Mesendoderm (in vitro differentiated cells): ENCODE measurements at regions not wholly inside any gene's neighbourhood (a gene's known extent, or its start where the extent isn't known, plus 50 kb on each side); places are given as distances from the start of the nearest gene placed in this dataset.

Experiments
- DNase-seq: peaks from one replicate; pipeline ENCODE4 v3.0.0; 2013
- H2AK5ac ChIP-seq: 2 replicates; pipeline ENCODE4 v1.6.1; 2013; ENCODE audit warnings: low read length, inconsistent platforms
- H2BK120ac ChIP-seq: 2 replicates; pipeline ENCODE4 v1.6.1; 2013; ENCODE audit warnings: low read depth, mild to moderate bottlenecking, low read length, moderate library complexity, mixed read lengths
- H2BK15ac ChIP-seq: replicated peaks from 2 replicates; pipeline ENCODE4 v1.6.1; 2013; ENCODE audit warnings: low read depth, mild to moderate bottlenecking, moderate library complexity
- H2BK5ac ChIP-seq: 2 replicates; pipeline ENCODE4 v1.6.1; 2013; ENCODE audit warnings: low read length, inconsistent platforms
- H3K18ac ChIP-seq: 2 replicates; pipeline ENCODE4 v1.6.1; 2013; ENCODE audit warnings: mild to moderate bottlenecking, low read length, mixed read lengths
- H3K23ac ChIP-seq: one replicate; pipeline ENCODE4 v1.6.1; 2013; ENCODE audit warnings: low read length
- H3K27ac ChIP-seq: 2 replicates; pipeline ENCODE4 v1.5.1; 2013; ENCODE audit warnings: low read depth, mild to moderate bottlenecking, inconsistent platforms, low read length, moderate library complexity
- H3K27me3 ChIP-seq: 2 replicates; pipeline ENCODE4 v1.6.1; 2013; ENCODE audit warnings: low read length, control low read depth, mild to moderate bottlenecking, inconsistent platforms; ENCODE audit not compliant: insufficient read depth, poor library complexity
- H3K36me3 ChIP-seq: 2 replicates; pipeline ENCODE4 v1.6.1; 2013; ENCODE audit warnings: low read length, inconsistent platforms; ENCODE audit not compliant: control insufficient read depth, insufficient read depth
- H3K4ac ChIP-seq: one replicate; pipeline ENCODE4 v1.6.1; 2013; ENCODE audit warnings: low read depth, mild to moderate bottlenecking, low read length, moderate library complexity
- H3K4me1 ChIP-seq: 2 replicates; pipeline ENCODE4 v1.6.1; 2013; ENCODE audit warnings: low read depth, low read length, inconsistent platforms; ENCODE audit not compliant: control insufficient read depth
- H3K4me2 ChIP-seq: 2 replicates; pipeline ENCODE4 v1.6.1; 2013; ENCODE audit warnings: low read length
- H3K4me3 ChIP-seq: 2 replicates; pipeline ENCODE4 v1.5.1; 2013; ENCODE audit warnings: mild to moderate bottlenecking, low read length
- H3K56ac ChIP-seq: one replicate; pipeline ENCODE4 v1.6.1; 2013; ENCODE audit warnings: low read length
- H3K79me1 ChIP-seq: 2 replicates; pipeline ENCODE4 v1.6.1; 2013; ENCODE audit warnings: low read length, inconsistent platforms
- H3K79me2 ChIP-seq: 2 replicates; pipeline ENCODE4 v1.6.1; 2013; ENCODE audit warnings: mild to moderate bottlenecking, low read length; ENCODE audit not compliant: control insufficient read depth, insufficient read depth
- H3K9ac ChIP-seq: 2 replicates; pipeline ENCODE4 v1.6.1; 2013; ENCODE audit warnings: low read length, inconsistent platforms
- H4K5ac ChIP-seq: one replicate; pipeline ENCODE4 v1.6.1; 2013; ENCODE audit warnings: low read length
- H4K8ac ChIP-seq: one replicate; pipeline ENCODE4 v1.6.1; 2013; ENCODE audit warnings: low read depth, mild to moderate bottlenecking, control low read depth, low read length, moderate library complexity
- WGBS: extraction: QIAGEN DNeasy Blood & Tissue Kit; methylation state at CpG from one replicate; pipeline ENCODE4 v1.1.7; 2013; ENCODE audit warnings: low lambda C conversion rate, missing lambda C conversion rate; ENCODE audit not compliant: insufficient coverage; ENCODE audit errors: extremely low coverage; 5-methylcytosine and 5-hydroxymethylcytosine counted together

DNA sequence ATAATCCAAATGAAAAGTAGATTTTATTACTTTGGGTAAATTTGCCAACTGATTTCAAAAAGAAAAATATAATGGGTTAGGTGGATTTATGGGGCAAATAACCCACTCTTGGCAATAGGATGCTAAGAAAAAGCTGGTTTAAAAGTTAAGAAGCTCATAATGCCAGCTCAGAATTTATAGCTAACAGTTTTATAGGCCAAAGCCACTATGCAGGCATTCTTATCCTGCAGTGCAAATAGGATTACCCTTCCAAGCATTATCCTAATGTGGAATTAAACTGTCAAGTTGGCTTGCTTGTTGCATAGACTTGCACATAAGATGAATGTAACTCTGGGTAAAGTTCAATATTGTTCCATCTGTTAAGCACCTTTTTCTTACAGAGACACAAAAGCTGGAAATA is 703.0 kb downstream of the PCDH18 start:
- no peak overlapping the region for H3K4ac ChIP-seq
- H4K5ac ChIP-seq: no peak overlapping the region
- H3K4me2 ChIP-seq: no peak overlapping the region
- H3K4me1 ChIP-seq: no peaks in the 10 kb centered on the region
- H4K8ac ChIP-seq: no peak overlapping the region
- H2BK5ac ChIP-seq: no peak overlapping the region
- no peaks in the 10 kb centered on the region for H3K27me3 ChIP-seq
- no peak overlapping the region for H2BK120ac ChIP-seq
- no peak for DNase-seq
- H3K23ac ChIP-seq: no peak overlapping the region
- H3K18ac ChIP-seq: no peak overlapping the region
- no peak overlapping the region for H3K56ac ChIP-seq
- no peaks in the 10 kb centered on the region for H3K36me3 ChIP-seq
- H3K9ac ChIP-seq: no peak overlapping the region
- no peak overlapping the region for H3K27ac ChIP-seq
- H3K4me3 ChIP-seq: no peak overlapping the region
- H3K79me2 ChIP-seq: no peaks in the 10 kb centered on the region
- no peak overlapping the region for H2AK5ac ChIP-seq
- no peak overlapping the region for H2BK15ac ChIP-seq
- H3K79me1 ChIP-seq: no peaks in the 10 kb centered on the region

DNA sequence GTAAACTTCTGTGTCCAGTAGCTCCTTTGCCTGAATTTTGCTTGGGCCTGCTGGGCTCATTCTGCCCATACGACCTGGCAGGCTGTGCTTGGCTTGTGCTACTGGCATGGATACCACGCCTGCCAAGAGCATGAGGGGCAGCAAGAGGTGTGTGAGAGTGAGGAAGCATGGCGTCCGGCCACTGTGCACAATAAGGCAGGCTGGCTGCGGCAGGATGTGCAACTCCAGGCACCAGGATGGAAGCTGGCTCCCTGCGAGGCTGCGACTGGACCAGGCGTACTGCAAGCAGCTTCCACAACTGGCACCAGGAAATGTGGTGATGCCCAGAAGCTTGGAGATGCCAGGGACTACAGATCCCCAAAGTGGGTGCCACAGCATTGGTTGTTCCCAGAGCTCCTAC is 709.3 kb downstream of the PCDH18 start:
- no peak overlapping the region for H2AK5ac ChIP-seq
- H3K27me3 ChIP-seq: no peaks in the 10 kb centered on the region
- H3K9ac ChIP-seq: no peak overlapping the region
- no peak overlapping the region for H4K8ac ChIP-seq
- no peak overlapping the region for H3K56ac ChIP-seq
- no peak overlapping the region for H4K5ac ChIP-seq
- no peak overlapping the region for H3K4ac ChIP-seq
- no peaks in the 10 kb centered on the region for H3K36me3 ChIP-seq
- H3K4me3 ChIP-seq: no peak overlapping the region
- no CpG with 5 or more reads among the region's 8 CpGs for WGBS
- H2BK120ac ChIP-seq: no peak overlapping the region
- H3K18ac ChIP-seq: no peak overlapping the region
- H2BK15ac ChIP-seq: no peak overlapping the region
- no peak overlapping the region for H3K4me2 ChIP-seq
- no peak overlapping the region for H2BK5ac ChIP-seq
- H3K27ac ChIP-seq: no peak overlapping the region
- no peak for DNase-seq
- no peak overlapping the region for H3K23ac ChIP-seq
- no peaks in the 10 kb centered on the region for H3K79me2 ChIP-seq
- H3K79me1 ChIP-seq: no peaks in the 10 kb centered on the region
- no peaks in the 10 kb centered on the region for H3K4me1 ChIP-seq

DNA sequence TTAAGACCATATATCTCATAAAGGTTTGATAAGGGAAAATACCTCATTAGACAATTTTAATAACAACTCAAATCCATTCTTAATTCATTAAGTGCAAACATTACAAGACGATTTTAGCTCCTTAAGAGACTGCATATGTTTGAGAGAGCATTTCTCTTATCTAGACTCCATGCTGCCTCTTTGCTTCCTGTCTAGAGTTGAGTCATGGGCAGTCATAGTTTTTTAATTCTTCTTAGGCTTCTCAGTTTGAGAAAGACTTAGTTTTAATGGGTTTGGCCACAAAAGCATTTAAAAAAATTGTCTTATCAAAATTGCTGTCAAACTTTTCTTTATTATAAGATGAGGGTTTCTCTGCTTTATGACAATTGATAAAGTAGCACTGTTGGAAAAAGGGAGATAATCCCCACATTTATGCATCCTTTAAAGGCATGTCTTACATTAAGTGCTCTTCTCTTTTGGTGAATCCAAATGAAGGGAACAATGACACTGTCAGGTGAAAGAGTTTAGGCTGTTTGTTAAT is 713.4 kb downstream of the PCDH18 start:
- WGBS: no CpG with 5 or more reads among the region's 1 CpG
- no peaks in the 10 kb centered on the region for H3K79me1 ChIP-seq
- no peak overlapping the region for H3K4me2 ChIP-seq
- no peak overlapping the region for H3K56ac ChIP-seq
- no peaks in the 10 kb centered on the region for H3K36me3 ChIP-seq
- H2AK5ac ChIP-seq: no peak overlapping the region
- no peak overlapping the region for H2BK5ac ChIP-seq
- no peak overlapping the region for H2BK15ac ChIP-seq
- no peak overlapping the region for H2BK120ac ChIP-seq
- no peak overlapping the region for H3K4me3 ChIP-seq
- H3K23ac ChIP-seq: no peak overlapping the region
- no peak overlapping the region for H3K4ac ChIP-seq
- no peaks in the 10 kb centered on the region for H3K4me1 ChIP-seq
- no peaks in the 10 kb centered on the region for H3K79me2 ChIP-seq
- H3K27me3 ChIP-seq: no peaks in the 10 kb centered on the region
- H3K27ac ChIP-seq: no peak overlapping the region
- no peak overlapping the region for H4K8ac ChIP-seq
- no peak overlapping the region for H4K5ac ChIP-seq
- H3K18ac ChIP-seq: no peak overlapping the region
- no peak overlapping the region for H3K9ac ChIP-seq
- DNase-seq: no peak

DNA sequence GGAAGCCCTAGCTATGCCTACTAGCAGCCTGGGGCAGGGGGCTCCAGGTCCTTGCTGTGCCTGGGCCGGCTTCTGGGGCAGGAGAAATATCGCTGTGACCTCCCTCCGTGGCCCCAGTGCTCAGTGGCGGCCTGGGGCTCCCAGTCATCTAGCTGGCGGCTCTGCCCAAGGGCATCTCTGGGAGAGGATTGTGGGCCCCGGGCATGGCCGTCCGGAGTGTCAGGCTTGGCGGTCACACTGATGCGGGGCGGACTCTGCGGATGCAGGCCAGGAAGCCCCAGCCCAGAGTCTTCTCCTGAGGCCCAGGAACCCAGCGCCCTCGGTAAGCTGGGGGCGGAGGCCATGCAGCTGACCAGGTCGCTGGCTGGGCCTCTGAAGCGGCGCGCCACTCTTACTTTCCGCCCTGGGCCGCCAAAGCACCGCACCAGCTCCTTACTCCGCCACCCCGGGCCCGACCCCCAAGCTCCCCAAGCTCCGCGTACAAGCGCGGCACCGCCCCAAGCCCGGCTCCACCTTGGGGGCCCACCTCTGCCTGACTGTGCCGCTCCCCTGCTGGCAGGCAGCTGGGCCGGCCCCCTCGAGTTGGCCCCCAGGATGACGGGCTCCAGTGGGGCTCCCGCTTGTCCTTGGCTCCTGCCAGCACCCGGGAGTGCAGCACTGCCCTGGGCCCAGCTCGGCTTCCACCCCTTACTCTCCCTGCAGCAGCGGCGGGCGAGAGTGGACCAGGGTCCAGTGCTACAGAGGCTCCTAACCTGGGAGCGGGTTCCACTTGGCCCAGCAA is 720.0 kb downstream of the PCDH18 start:
- no peak overlapping the region for H4K8ac ChIP-seq
- H3K23ac ChIP-seq: no peak overlapping the region
- no peaks in the 10 kb centered on the region for H3K27me3 ChIP-seq
- no peaks in the 10 kb centered on the region for H3K4me1 ChIP-seq
- no peaks in the 10 kb centered on the region for H3K79me1 ChIP-seq
- WGBS: no CpG with 5 or more reads among the region's 42 CpGs
- no peak overlapping the region for H2AK5ac ChIP-seq
- no peaks in the 10 kb centered on the region for H3K79me2 ChIP-seq
- H3K56ac ChIP-seq: no peak overlapping the region
- no peak overlapping the region for H2BK15ac ChIP-seq
- no peak overlapping the region for H3K9ac ChIP-seq
- no peak overlapping the region for H2BK120ac ChIP-seq
- H3K4ac ChIP-seq: no peak overlapping the region
- H3K4me3 ChIP-seq: no peak overlapping the region
- H3K18ac ChIP-seq: no peak overlapping the region
- no peak overlapping the region for H3K4me2 ChIP-seq
- no peak for DNase-seq
- no peak overlapping the region for H3K27ac ChIP-seq
- H2BK5ac ChIP-seq: no peak overlapping the region
- no peak overlapping the region for H4K5ac ChIP-seq
- no peaks in the 10 kb centered on the region for H3K36me3 ChIP-seq

DNA sequence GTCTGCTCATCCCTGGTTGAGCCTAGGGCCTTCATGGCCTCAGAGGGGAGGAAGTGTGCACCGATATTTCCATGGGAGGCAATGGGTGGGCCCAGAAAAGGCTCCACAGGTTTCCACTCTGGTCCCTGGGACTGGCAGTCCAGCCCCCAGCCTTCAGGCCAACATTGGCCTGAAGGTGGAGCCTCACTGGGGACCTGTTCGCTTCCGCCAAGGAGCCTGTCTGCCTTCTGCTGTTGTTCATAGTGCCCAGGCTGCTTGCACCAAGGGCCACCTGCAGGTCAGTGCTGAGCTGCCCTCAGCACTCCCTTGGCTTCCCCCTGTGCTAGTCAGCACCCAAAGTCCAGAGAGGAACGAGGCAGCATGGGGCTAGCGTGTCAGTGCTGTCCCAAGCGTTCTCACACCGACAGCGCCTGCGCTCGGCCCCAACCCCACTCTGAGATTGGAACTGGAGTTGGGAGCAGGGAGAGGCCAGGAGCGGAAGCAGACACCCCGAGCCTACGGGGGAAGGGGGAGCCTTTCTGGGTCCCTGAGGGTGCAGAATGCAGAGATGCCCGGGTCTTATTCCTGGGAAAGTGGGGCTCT is 720.7 kb downstream of the PCDH18 start:
- Histone ChIP-seq H4K8ac (no peak overlapping the region), H3K79me2 (no peaks in the 10 kb centered on the region), H3K4ac (no peak overlapping the region), H2AK5ac (no peak overlapping the region), H3K4me2 (no peak overlapping the region), H3K18ac (no peak overlapping the region), H3K27me3 (no peaks in the 10 kb centered on the region), H3K56ac (no peak overlapping the region), H3K36me3 (no peaks in the 10 kb centered on the region), H3K4me3 (no peak overlapping the region), H2BK5ac (no peak overlapping the region), H3K9ac (no peak overlapping the region), H3K79me1 (no peaks in the 10 kb centered on the region), H3K27ac (no peak overlapping the region), H2BK15ac (no peak overlapping the region), H3K4me1 (no peaks in the 10 kb centered on the region), H3K23ac (no peak overlapping the region), H4K5ac (no peak overlapping the region), H2BK120ac (no peak overlapping the region)
- no peak for DNase-seq
- no CpG with 5 or more reads among the region's 14 CpGs for WGBS
